SK-N-MC (cell line): ENCODE measurements at regions not wholly inside any gene's neighbourhood (a gene's known extent, or its start where the extent isn't known, plus 50 kb on each side); places are given as distances from the start of the nearest gene placed in this dataset.

Experiments used
- EZH2 ChIP-seq: fragments of 200-600 bp; sonication (generic); IDR thresholded peaks from one replicate; pipeline ENCODE4 v1.6.1; 2017; ENCODE audit warnings: antibody characterized with exemption
- FOXP2 ChIP-seq: optimal IDR thresholded peaks from 2 replicates; pipeline ENCODE3; 2011; ENCODE audit warnings: mild to moderate bottlenecking, moderate library complexity; ENCODE audit not compliant: insufficient read depth; ENCODE audit errors: extremely low read length, control extremely low read depth
- POLR2AphosphoS5 ChIP-seq: IDR thresholded peaks from 2 replicates; pipeline ENCODE4 v1.6.1; 2012; ENCODE audit warnings: mild to moderate bottlenecking, low read depth, low read length, borderline replicate concordance

- TF ChIP-seq EZH2 (no peak), POLR2AphosphoS5 (no peak), FOXP2 (no peak)
Measured at GRCh38 chr2:12549641-12550040, 167.1 kb upstream of the TRIB2 start.
